AG09319 (cell line): ENCODE measurements at regions not wholly inside any gene's neighbourhood (a gene's known extent, or its start where the extent isn't known, plus 50 kb on each side); places are given as distances from the start of the nearest gene placed in this dataset.

Experiments
- DNase-seq: peaks from one replicate; pipeline ENCODE4 v3.0.0-alpha.2; 2010; ENCODE audit warnings: low read depth; ENCODE audit errors: extremely low read depth
- TF ChIP-seq, protein P1 (sequence below): IDR thresholded peaks from 2 replicates; pipeline ENCODE4 v1.5.1; 2011; ENCODE audit warnings: low read depth, mild to moderate bottlenecking, inconsistent platforms, low read length, moderate library complexity

DNA sequence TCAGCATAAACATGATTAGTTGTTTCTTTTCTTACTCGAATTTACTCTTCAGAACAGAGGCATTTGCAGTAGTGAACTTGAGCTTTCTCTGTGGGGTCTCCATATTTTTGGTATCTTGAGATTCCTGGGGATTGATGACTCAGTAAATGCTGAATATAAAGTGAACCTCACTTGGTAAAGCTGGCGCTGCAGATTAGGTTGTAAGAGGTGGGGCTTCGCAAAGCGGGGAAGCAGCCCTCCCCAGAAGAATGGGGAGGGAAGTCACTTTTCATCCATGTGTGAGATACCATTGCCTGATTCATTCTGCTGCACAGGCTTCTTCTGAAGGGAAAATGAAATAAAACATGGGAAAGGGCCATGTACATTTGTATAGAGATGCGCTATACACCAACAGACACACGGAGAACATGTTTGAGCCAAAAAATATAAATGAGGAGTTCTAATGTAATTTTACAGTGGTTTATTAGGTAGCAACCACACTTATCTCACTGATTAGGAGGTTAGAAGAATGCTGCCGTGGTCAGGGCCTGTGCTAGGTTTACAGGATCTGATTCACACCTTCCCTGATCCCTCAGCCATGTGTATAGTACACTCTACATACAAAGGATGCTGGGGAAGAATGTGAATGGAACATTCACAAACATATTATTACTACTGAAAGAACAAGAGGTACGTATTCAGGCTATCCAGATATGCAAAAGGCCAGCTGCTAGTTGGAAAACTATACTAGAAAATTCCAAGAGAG is 63.5 kb downstream of the DNTTIP2 start:
- TF ChIP-seq, protein P1, sequence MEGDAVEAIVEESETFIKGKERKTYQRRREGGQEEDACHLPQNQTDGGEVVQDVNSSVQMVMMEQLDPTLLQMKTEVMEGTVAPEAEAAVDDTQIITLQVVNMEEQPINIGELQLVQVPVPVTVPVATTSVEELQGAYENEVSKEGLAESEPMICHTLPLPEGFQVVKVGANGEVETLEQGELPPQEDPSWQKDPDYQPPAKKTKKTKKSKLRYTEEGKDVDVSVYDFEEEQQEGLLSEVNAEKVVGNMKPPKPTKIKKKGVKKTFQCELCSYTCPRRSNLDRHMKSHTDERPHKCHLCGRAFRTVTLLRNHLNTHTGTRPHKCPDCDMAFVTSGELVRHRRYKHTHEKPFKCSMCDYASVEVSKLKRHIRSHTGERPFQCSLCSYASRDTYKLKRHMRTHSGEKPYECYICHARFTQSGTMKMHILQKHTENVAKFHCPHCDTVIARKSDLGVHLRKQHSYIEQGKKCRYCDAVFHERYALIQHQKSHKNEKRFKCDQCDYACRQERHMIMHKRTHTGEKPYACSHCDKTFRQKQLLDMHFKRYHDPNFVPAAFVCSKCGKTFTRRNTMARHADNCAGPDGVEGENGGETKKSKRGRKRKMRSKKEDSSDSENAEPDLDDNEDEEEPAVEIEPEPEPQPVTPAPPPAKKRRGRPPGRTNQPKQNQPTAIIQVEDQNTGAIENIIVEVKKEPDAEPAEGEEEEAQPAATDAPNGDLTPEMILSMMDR: no peak
- DNase-seq: no peak

DNA sequence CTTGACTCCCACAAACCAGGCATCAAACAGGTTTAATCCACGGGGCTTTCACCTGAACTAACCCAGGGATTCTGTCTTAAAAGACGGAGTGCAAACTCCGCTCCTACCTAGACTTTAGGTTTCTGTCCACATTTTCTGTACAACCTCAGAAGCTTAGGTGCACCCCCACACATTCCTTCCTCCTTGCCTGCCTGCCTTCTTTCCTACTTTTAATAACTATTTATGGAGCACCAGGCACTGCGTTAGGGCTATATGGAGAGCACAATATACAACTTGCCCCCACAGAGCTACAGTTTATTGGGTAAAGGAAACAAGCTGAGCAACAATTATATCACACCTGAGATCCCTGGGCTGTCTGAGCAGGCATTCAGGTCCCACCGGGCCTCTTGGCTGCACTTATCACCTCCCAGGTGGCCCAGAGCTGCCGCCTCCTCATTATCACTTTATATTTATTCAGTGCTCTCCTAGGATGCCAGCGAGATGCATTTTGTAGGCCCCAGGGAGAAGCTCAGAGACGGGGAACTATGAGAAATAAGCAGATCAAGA is 64.1 kb downstream of the DNTTIP2 start:
- no peak for DNase-seq
- TF ChIP-seq, protein P1: no peak

GRCh38 chr1:93814059-93814794 is 64.8 kb downstream of the DNTTIP2 start:
- DNase-seq: peak; percentile 59
- TF ChIP-seq, protein P1: peak; percentile 99

- TF ChIP-seq, protein P1: no peak
- no peak for DNase-seq
Observed at GRCh38 chr1:93813076-93813475, 65.9 kb downstream of the DNTTIP2 start.

DNA sequence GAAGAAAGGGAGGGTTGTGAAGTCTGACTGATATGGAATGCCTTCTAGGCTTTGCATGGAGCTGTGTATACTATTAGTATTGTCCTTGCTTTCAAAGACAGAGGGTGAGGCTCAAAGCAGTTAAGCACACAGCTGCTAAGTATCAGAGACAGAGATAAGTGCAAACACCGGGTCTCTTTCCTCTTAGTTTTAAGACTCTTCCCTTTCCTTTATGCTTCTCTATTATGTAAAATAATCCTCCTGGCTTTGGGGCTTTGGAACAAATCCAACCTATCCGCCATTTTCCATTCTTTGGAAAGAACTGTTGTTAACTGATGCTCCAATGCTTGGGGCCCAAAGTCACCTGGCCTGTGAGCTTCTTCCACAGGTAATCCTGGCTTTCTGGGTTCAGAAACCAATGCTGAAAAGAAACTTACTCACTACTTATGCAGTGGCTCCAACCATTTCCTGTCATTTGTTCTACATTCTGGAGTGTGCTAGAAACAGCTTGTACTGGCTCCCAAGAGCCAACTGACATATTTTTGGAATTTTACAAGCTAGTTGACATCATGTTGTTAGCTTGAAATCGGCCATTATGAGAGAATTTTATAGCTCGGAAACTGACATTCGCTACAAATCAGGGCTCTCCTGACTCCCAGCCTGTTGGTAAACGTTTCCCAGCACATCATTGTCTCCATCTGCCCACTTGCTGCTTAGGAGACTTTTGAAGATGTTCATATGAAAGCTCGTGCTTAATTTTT is 67.5 kb downstream of the DNTTIP2 start:
- TF ChIP-seq, protein P1: no peak
- DNase-seq: no peak

- no peak for DNase-seq
- TF ChIP-seq, protein P1: no peak
Observed at GRCh38 chr1:93810316-93810715, 68.7 kb downstream of the DNTTIP2 start.
